Left ventricle myocardium inferior (tissue), 1 donor: ENCODE measurements at regions not wholly inside any gene's neighbourhood (a gene's known extent, or its start where the extent isn't known, plus 50 kb on each side); places are given as distances from the start of the nearest gene placed in this dataset.

Experiments
- DNase-seq: peaks from one replicate; pipeline ENCODE4 v3.0.0-alpha.2; 2020
- H3K27ac ChIP-seq: fragments of 200-600 bp; replicated peaks from 2 replicates; pipeline ENCODE4 v1.8.0; 2021
- H3K27me3 ChIP-seq: fragments of 200-600 bp; 2 replicates; pipeline ENCODE4 v1.8.0; 2021; ENCODE audit warnings: low read depth
- H3K36me3 ChIP-seq: fragments of 200-600 bp; 2 replicates; pipeline ENCODE4 v1.8.0; 2021
- H3K4me1 ChIP-seq: fragments of 200-600 bp; 2 replicates; pipeline ENCODE4 v1.8.0; 2021
- H3K4me3 ChIP-seq: fragments of 200-600 bp; 2 replicates; pipeline ENCODE4 v1.8.0; 2021; ENCODE audit warnings: mild to moderate bottlenecking, moderate library complexity
- H3K9me3 ChIP-seq: fragments of 200-600 bp; replicated peaks from 2 replicates; pipeline ENCODE4 v1.8.0; 2021
- CTCF ChIP-seq: fragments of 200-600 bp; IDR thresholded peaks from 2 replicates; pipeline ENCODE4 v1.8.0; 2021; ENCODE audit warnings: antibody characterized with exemption, mild to moderate bottlenecking, borderline replicate concordance
- intact Hi-C: fragments of 100-400 bp; cut with micrococcal nuclease; formaldehyde crosslinking; loops from one replicate; pipeline ENCODE4 v1.11.0; 2022
- donor health status: DM: no; HTN: yes; CAD: no; lungs with severe emphysema.

GRCh38 chr22:48534395-48534958 lies 1293.2 kb downstream of the BRD1 start:
- Histone ChIP-seq H3K27ac (no peak overlapping the region), H3K4me1 (no peaks in the 10 kb centered on the region), H3K4me3 (no peak overlapping the region), H3K36me3 (no peaks in the 10 kb centered on the region), H3K27me3 (peaks cover 94% of the 10 kb centered on the region), H3K9me3 (no peaks in the 10 kb centered on the region)
- no peak for DNase-seq
- no peak for TF ChIP-seq CTCF
- intact Hi-C loops: no loop called here

- Histone ChIP-seq H3K4me1 (no peaks in the 10 kb centered on the region), H3K27me3 (peaks cover 90% of the 10 kb centered on the region), H3K9me3 (no peaks in the 10 kb centered on the region), H3K27ac (no peak overlapping the region), H3K36me3 (no peaks in the 10 kb centered on the region), H3K4me3 (no peak overlapping the region)
- intact Hi-C loops: no loop called here
- TF ChIP-seq CTCF: no peak
- no peak for DNase-seq
These were observed 1294.7 kb downstream of the BRD1 start for GRCh38 chr22:48532986-48533385.

- no peak for TF ChIP-seq CTCF
- Histone ChIP-seq H3K4me3 (no peak overlapping the region), H3K27me3 (peaks cover 87% of the 10 kb centered on the region), H3K27ac (no peak overlapping the region), H3K36me3 (no peaks in the 10 kb centered on the region), H3K9me3 (no peaks in the 10 kb centered on the region), H3K4me1 (no peaks in the 10 kb centered on the region)
- intact Hi-C loops: no loop called here
- DNase-seq: no peak
These were observed 1295.8 kb downstream of the BRD1 start for GRCh38 chr22:48531761-48532435.

GRCh38 chr22:48531108-48531507 lies 1296.6 kb downstream of the BRD1 start:
- Histone ChIP-seq H3K27ac (no peak overlapping the region), H3K4me3 (no peak overlapping the region), H3K9me3 (no peaks in the 10 kb centered on the region), H3K27me3 (peaks cover 86% of the 10 kb centered on the region), H3K4me1 (no peaks in the 10 kb centered on the region), H3K36me3 (no peaks in the 10 kb centered on the region)
- DNase-seq: no peak
- TF ChIP-seq CTCF: no peak
- intact Hi-C loops: no loop called here

- DNase-seq: no peak
- no peak overlapping the region for H3K27ac ChIP-seq
- no peaks in the 10 kb centered on the region for H3K4me1 ChIP-seq
- intact Hi-C loops: no loop called here
- no peak for TF ChIP-seq CTCF
- no peaks in the 10 kb centered on the region for H3K36me3 ChIP-seq
- no peaks in the 10 kb centered on the region for H3K9me3 ChIP-seq
- H3K27me3 ChIP-seq: peaks cover 87% of the 10 kb centered on the region
- H3K4me3 ChIP-seq: no peak overlapping the region
These were observed 1297.0 kb downstream of the BRD1 start for GRCh38 chr22:48530666-48531065.
